Smooth muscle cell (in vitro differentiated cells): ENCODE measurements at regions not wholly inside any gene's neighbourhood (a gene's known extent, or its start where the extent isn't known, plus 50 kb on each side); places are given as distances from the start of the nearest gene placed in this dataset.

Experiments used
- DNase-seq: peaks from one replicate; lab custom pipeline; 2025; ENCODE audit not compliant: unreplicated experiment; lab: John Stamatoyannopoulos, UW
- H2AFZ ChIP-seq: fragments of 200-600 bp; sonication (generic); 2 replicates; pipeline ENCODE4 v1.6.0; 2016; ENCODE audit warnings: antibody characterized with exemption, low read depth, mild to moderate bottlenecking
- H3F3A ChIP-seq: fragments of 200-600 bp; sonication (generic); 2 replicates; pipeline ENCODE4 v1.6.0; 2017; ENCODE audit warnings: antibody characterized with exemption, low read depth
- H3K27ac ChIP-seq: fragments of 200-600 bp; sonication (generic); 2 replicates; pipeline ENCODE4 v1.5.1; 2016; ENCODE audit warnings: low read depth, mild to moderate bottlenecking
- H3K27me3 ChIP-seq: fragments of 200-600 bp; sonication (generic); 2 replicates; pipeline ENCODE4 v1.6.1; 2016; ENCODE audit warnings: low read depth, mild to moderate bottlenecking
- H3K36me3 ChIP-seq: fragments of 200-600 bp; sonication (generic); 2 replicates; pipeline ENCODE4 v1.5.1; 2016; ENCODE audit warnings: low read depth
- H3K4me1 ChIP-seq: fragments of 200-600 bp; sonication (generic); 2 replicates; pipeline ENCODE4 v1.5.1; 2016; ENCODE audit warnings: low read depth
- H3K4me2 ChIP-seq: fragments of 200-600 bp; sonication (generic); 2 replicates; pipeline ENCODE4 v1.6.0; 2016; ENCODE audit warnings: mild to moderate bottlenecking
- H3K4me3 ChIP-seq: fragments of 200-600 bp; sonication (generic); 2 replicates; pipeline ENCODE4 v1.5.1; 2016; ENCODE audit warnings: mild to moderate bottlenecking
- H3K79me2 ChIP-seq: fragments of 200-600 bp; sonication (generic); 2 replicates; pipeline ENCODE4 v1.6.0; 2016; ENCODE audit warnings: low read depth, mild to moderate bottlenecking
- H3K9ac ChIP-seq: fragments of 200-600 bp; sonication (generic); 2 replicates; pipeline ENCODE4 v1.6.0; 2016; ENCODE audit warnings: low read depth
- H3K9me3 ChIP-seq: fragments of 200-600 bp; sonication (generic); replicated peaks from 2 replicates; pipeline ENCODE4 v1.5.1; 2016; ENCODE audit warnings: low read depth
- H4K20me1 ChIP-seq: fragments of 200-600 bp; sonication (generic); 2 replicates; pipeline ENCODE4 v1.6.0; 2016; ENCODE audit warnings: low read depth
- CTCF ChIP-seq: fragments of 200-600 bp; sonication (generic); IDR thresholded peaks from 2 replicates; pipeline ENCODE4 v1.5.1; 2017; ENCODE audit warnings: borderline replicate concordance, mild to moderate bottlenecking, antibody characterized with exemption; ENCODE audit not compliant: insufficient read depth, poor library complexity, severe bottlenecking
- WGBS: methylation state at CpG from one replicate; pipeline ENCODE4 v1.1.7; 2016; ENCODE audit warnings: low lambda C conversion rate; 5-methylcytosine and 5-hydroxymethylcytosine counted together

- Histone ChIP-seq H3K4me3 (no peak overlapping the region), H3K4me1 (no peaks in the 10 kb centered on the region), H3K9ac (no peak overlapping the region), H2AFZ (no peak overlapping the region), H3K4me2 (no peak overlapping the region), H3K79me2 (no peaks in the 10 kb centered on the region), H3F3A (no peaks in the 10 kb centered on the region), H3K27me3 (peaks cover 4% of the 10 kb centered on the region), H4K20me1 (no peaks in the 10 kb centered on the region), H3K9me3 (no peaks in the 10 kb centered on the region), H3K27ac (no peak overlapping the region), H3K36me3 (no peaks in the 10 kb centered on the region)
- WGBS, result 85% methylated on average over 2 of the region's 2 CpGs
- DNase-seq, result no peak
- no peak for TF ChIP-seq CTCF
Observed at GRCh38 chr16:56090076-56090475, 101.2 kb upstream of the GNAO1 start.

- H3K36me3 ChIP-seq, result no peaks in the 10 kb centered on the region
- TF ChIP-seq CTCF, result no peak
- no peaks in the 10 kb centered on the region for H3K9me3 ChIP-seq
- no peak overlapping the region for H3K9ac ChIP-seq
- no peaks in the 10 kb centered on the region for H3K79me2 ChIP-seq
- H2AFZ ChIP-seq, result no peak overlapping the region
- no peaks in the 10 kb centered on the region for H4K20me1 ChIP-seq
- no peaks in the 10 kb centered on the region for H3K4me1 ChIP-seq
- peaks cover 4% of the 10 kb centered on the region for H3K27me3 ChIP-seq
- no peak overlapping the region for H3K4me3 ChIP-seq
- no peak overlapping the region for H3K27ac ChIP-seq
- WGBS, result 82% methylated on average over 6 of the region's 6 CpGs
- DNase-seq, result no peak
- H3K4me2 ChIP-seq, result no peak overlapping the region
- H3F3A ChIP-seq, result no peaks in the 10 kb centered on the region
Observed at GRCh38 chr16:56087626-56088025, 103.7 kb upstream of the GNAO1 start.

GRCh38 chr16:56081371-56081770 is 109.9 kb upstream of the GNAO1 start:
- H3K4me1 ChIP-seq, result no peaks in the 10 kb centered on the region
- H3K27ac ChIP-seq, result no peak overlapping the region
- H3K79me2 ChIP-seq, result no peaks in the 10 kb centered on the region
- H3K36me3 ChIP-seq, result no peaks in the 10 kb centered on the region
- H3K9ac ChIP-seq, result no peak overlapping the region
- H3K9me3 ChIP-seq, result no peaks in the 10 kb centered on the region
- H3K4me2 ChIP-seq, result no peak overlapping the region
- no peak overlapping the region for H3K4me3 ChIP-seq
- no peak overlapping the region for H2AFZ ChIP-seq
- no peak for DNase-seq
- no peaks in the 10 kb centered on the region for H3K27me3 ChIP-seq
- no peaks in the 10 kb centered on the region for H4K20me1 ChIP-seq
- WGBS, result 100% methylated on average over 2 of the region's 2 CpGs
- no peak for TF ChIP-seq CTCF
- no peaks in the 10 kb centered on the region for H3F3A ChIP-seq

- no peaks in the 10 kb centered on the region for H3K9me3 ChIP-seq
- no peak overlapping the region for H3K4me2 ChIP-seq
- H3K4me1 ChIP-seq, result no peaks in the 10 kb centered on the region
- H3F3A ChIP-seq, result no peaks in the 10 kb centered on the region
- no peaks in the 10 kb centered on the region for H3K79me2 ChIP-seq
- H4K20me1 ChIP-seq, result no peaks in the 10 kb centered on the region
- peaks cover 7% of the 10 kb centered on the region for H3K27me3 ChIP-seq
- H3K36me3 ChIP-seq, result no peaks in the 10 kb centered on the region
- 83% methylated on average over 11 of the region's 11 CpGs for WGBS
- no peak overlapping the region for H3K4me3 ChIP-seq
- H2AFZ ChIP-seq, result no peak overlapping the region
- no peak overlapping the region for H3K27ac ChIP-seq
- no peak overlapping the region for H3K9ac ChIP-seq
- no peak for DNase-seq
- TF ChIP-seq CTCF, result no peak
Observed at GRCh38 chr16:56075732-56076388, 115.4 kb upstream of the GNAO1 start.
